GM13976 (cell line): ENCODE measurements at regions not wholly inside any gene's neighbourhood (a gene's known extent, or its start where the extent isn't known, plus 50 kb on each side); places are given as distances from the start of the nearest gene placed in this dataset.
"Not testable (repeated sequence)": the region's sequence is repeated elsewhere in the genome, so short reads cannot be mapped to it uniquely, and the experiment has no call there.

Source experiments
- DNase-seq: peaks from one replicate; pipeline ENCODE4 v3.0.0; 2012; ENCODE audit warnings: low spot score
- CTCF ChIP-seq: IDR thresholded peaks from 2 replicates; pipeline ENCODE4 v1.5.1; 2012; ENCODE audit warnings: borderline replicate concordance, mild to moderate bottlenecking; ENCODE audit not compliant: insufficient read depth; ENCODE audit errors: extremely low read depth, missing control alignments, control extremely low read depth
- in situ Hi-C: fragments of 300-500 bp; cut with MboI; formaldehyde crosslinking; loops from one replicate; pipeline ENCODE4 v1.12.0; 2022; ENCODE audit warnings: low sequenced_read_pairs, mixed read lengths, inconsistent platforms; ENCODE audit not compliant: unreplicated experiment

GRCh38 chr2:240239325-240239724 lies 98.9 kb upstream of the OTOS start:
- no peak for DNase-seq
- no peak for TF ChIP-seq CTCF
- in situ Hi-C loops, result loop anchor here (25.0 kb wide), 1 partner anchor 198 kb away; the partner anchor contains the start of gene GPC1

DNA sequence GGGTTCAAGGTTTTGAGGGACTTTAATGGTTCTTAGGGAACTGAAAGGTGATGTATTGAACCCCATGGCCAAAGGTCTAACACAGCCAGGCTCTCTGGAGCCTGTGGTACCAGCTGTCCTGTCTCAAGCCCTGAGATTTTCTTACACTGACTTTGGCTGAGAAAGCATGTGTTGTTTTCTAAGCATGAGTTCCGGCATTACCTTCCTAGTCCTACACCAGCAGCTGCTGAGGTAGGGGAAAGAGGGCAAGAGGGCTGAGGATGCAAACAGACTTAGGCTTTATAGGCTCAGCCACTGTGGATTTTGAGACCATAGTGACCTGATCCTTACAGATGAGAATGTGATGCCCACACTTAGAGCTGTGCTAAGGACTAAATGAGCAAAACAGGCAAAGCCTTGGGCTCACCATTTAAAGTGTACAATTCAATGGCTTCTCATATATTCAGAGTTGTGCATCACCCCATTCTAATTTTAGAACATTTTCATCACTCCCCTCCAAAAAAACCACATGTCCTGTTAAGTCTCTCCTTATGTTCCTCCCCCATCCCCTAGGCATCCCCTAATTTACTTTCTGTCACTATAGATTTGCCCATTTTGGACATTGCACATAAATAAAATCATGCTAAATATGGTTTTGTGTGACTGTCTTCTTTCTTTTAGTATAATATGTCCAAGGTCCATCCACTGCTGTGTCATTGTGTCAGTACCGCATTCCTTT lies 99.7 kb upstream of the OTOS start:
- in situ Hi-C loops, result loop anchor here (25.0 kb wide), 1 partner anchor 197 kb away; the partner anchor contains the start of gene GPC1
- DNase-seq, result no peak

GRCh38 chr2:240240781-240241180 lies 100.3 kb upstream of the OTOS start:
- in situ Hi-C loops, result loop anchor here (25.0 kb wide), 1 partner anchor 197 kb away; the partner anchor contains the start of gene GPC1
- TF ChIP-seq CTCF, result no peak
- DNase-seq, result no peak

More for the DNA sequence above, 99.7 kb upstream of the OTOS start:
- TF ChIP-seq CTCF, result no peak

DNA sequence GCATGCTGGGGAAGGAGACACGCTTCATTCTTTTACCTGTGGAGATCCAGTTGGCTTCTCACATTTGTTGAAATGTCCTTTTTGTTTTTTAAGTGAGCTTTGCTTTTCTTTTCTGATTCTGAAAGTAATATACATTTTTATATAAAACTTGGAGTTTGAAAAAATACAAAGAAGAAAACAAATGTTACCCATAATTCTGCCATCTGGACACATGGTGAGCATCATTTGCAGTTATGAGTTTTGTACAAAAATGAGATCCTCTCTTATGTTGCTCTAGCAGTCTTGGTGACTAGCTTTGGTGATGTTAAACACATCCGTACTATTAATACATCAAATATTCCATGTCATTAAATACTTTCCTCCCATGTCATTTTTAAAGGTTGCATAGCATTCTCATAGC lies 101.1 kb upstream of the OTOS start:
- in situ Hi-C loops, result loop anchor here (25.0 kb wide), 1 partner anchor 196 kb away; the partner anchor contains the start of gene GPC1
- no peak for DNase-seq
- no peak for TF ChIP-seq CTCF

- not testable (repeated sequence) for DNase-seq
- in situ Hi-C loops, result loop anchor here (25.0 kb wide), 1 partner anchor 194 kb away; the partner anchor contains the start of gene GPC1
Measured at GRCh38 chr2:240243049-240243448, 102.6 kb upstream of the OTOS start.

GRCh38 chr2:240244543-240244942 lies 104.1 kb upstream of the OTOS start:
- TF ChIP-seq CTCF, result no peak
- DNase-seq, result no peak
- in situ Hi-C loops, result loop anchor here (25.0 kb wide), 1 partner anchor 193 kb away; the partner anchor contains the start of gene GPC1

DNA sequence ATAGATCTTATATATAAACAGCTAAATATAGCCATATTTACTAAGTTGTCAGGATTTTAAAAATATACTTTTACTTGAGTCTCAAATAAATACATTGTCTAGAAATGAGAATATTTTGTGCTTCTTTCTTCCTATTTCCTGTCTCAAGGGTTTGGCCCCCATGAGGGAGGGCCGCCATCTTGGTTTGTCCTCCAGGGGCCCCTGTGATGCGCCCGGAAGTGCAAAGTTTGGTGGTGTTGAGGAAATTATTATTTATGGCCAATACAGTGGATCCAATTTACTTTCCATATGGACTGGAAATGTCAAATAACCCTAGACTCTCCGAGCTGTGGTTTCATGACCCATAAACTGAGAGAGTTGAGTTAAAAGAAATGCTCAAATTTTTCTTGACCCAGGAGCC lies 104.7 kb upstream of the OTOS start:
- DNase-seq, result no peak
- no peak for TF ChIP-seq CTCF
- in situ Hi-C loops, result loop anchor here (25.0 kb wide), 1 partner anchor 192 kb away; the partner anchor contains the start of gene GPC1
